HCT116 (cell line): ENCODE measurements at regions not wholly inside any gene's neighbourhood (a gene's known extent, or its start where the extent isn't known, plus 50 kb on each side); places are given as distances from the start of the nearest gene placed in this dataset.

Source experiments
- ATAC-seq: fragments of 200-7000 bp; cut with Tn5 transposase; 2 replicates; pipeline ENCODE4 v1.9.1; 2020; ENCODE audit warnings: mild to moderate bottlenecking, moderate library complexity
- BruUV-seq: library from RNA; stranded (reverse); fragments of 400-500 nt; replicated peaks from 2 replicates; lab custom pipeline; 2021; lab: Mats Ljungman, UMichigan
- CTCF ChIA-PET: fragments of 300-600 bp; sonication (Branson Sonifier 250); formaldehyde crosslinking; loops from one replicate; lab custom pipeline; 2021; ENCODE audit warnings: antibody characterized with exemption; lab: Charles Lee
- POLR2A ChIA-PET: fragments of 300-600, 350-600 bp; sonication (Branson Sonifier 250); formaldehyde crosslinking; loops from one replicate; lab custom pipeline; 2021; ENCODE audit warnings: antibody characterized with exemption; lab: Charles Lee
- RAD21 ChIA-PET, 2 experiments: fragments of 300-600 bp; sonication (Branson Sonifier 250); formaldehyde crosslinking; loops; one replicate each; lab custom pipeline; 2023; ENCODE audit warnings: low total read pairs in 2 of 2; ENCODE audit not compliant: uncharacterized antibody in 2 of 2, unreplicated experiment in 2 of 2, low non-redundant PET in 1 of 2; lab: Charles Lee
- DNase-seq: peaks from one replicate; pipeline ENCODE4 v3.0.0-alpha.2; 2010; ENCODE audit warnings: low read depth, low spot score
- H2AFZ ChIP-seq: fragments of 200-600 bp; shearing (Covaris generic), sonication (generic); 2 replicates; pipeline ENCODE4 v1.6.1; 2017; ENCODE audit warnings: low read depth, mixed run types, mixed read lengths, antibody characterized with exemption, low read length; ENCODE audit not compliant: poor library complexity, severe bottlenecking
- H3K27ac ChIP-seq: 2 replicates; pipeline ENCODE4 v1.5.1; 2012; ENCODE audit warnings: low read depth, low read length
- H3K27me3 ChIP-seq: fragments of 200-600 bp; sonication (generic); 2 replicates; pipeline ENCODE4 v1.6.1; 2016; ENCODE audit warnings: mixed run types, low read length, mixed read lengths; ENCODE audit not compliant: insufficient read depth
- H3K36me3 ChIP-seq, 2 experiments: fragments of 200-500 bp in 1 of 2; fragments of 200-600 bp in 1 of 2; sonication (Bioruptor generic) in 1 of 2; sonication (generic) in 1 of 2; 2 replicates each; pipeline versions ENCODE4 v1.5.1 to v1.6.1; 2014 to 2016; ENCODE audit warnings: low read length in 2 of 2, inconsistent platforms in 1 of 2, mixed read lengths in 1 of 2, mixed run types in 1 of 2; ENCODE audit not compliant: insufficient read depth in 2 of 2, control insufficient read depth in 1 of 2
- H3K4me1 ChIP-seq, 2 experiments: fragments of 200-600 bp in 1 of 2; sonication (generic) in 1 of 2; 2 replicates each; pipeline versions ENCODE4 v1.5.1 to v1.6.1; 2012 to 2017; ENCODE audit warnings: low read length in 2 of 2, inconsistent platforms in 1 of 2, mild to moderate bottlenecking in 1 of 2, mixed read lengths in 1 of 2, mixed run types in 1 of 2, moderate library complexity in 1 of 2; ENCODE audit not compliant: insufficient read depth in 2 of 2, control insufficient read depth in 1 of 2
- H3K4me2 ChIP-seq: fragments of 200-600 bp; sonication (generic); 2 replicates; pipeline ENCODE4 v1.6.1; 2017; ENCODE audit warnings: mixed run types, low read length, mixed read lengths
- H3K4me3 ChIP-seq, 2 experiments: fragments of 200-600 bp in 1 of 2; sonication (generic) in 1 of 2; replicated peaks in 1 of 2; 2 replicates each; pipeline ENCODE4 v1.5.1; 2011 to 2016; ENCODE audit warnings: low read length in 2 of 2, control low read depth in 1 of 2, low read depth in 1 of 2, mild to moderate bottlenecking in 1 of 2, mixed read lengths in 1 of 2, mixed run types in 1 of 2
- H3K79me2 ChIP-seq: fragments of 200-600 bp; sonication (generic); 2 replicates; pipeline ENCODE4 v1.6.1; 2017; ENCODE audit warnings: mild to moderate bottlenecking, mixed run types, low read length, moderate library complexity, mixed read lengths; ENCODE audit not compliant: insufficient read depth
- H3K9ac ChIP-seq: fragments of 200-600 bp; sonication (generic); 2 replicates; pipeline ENCODE4 v1.6.1; 2016; ENCODE audit warnings: low read length, mixed read lengths
- H3K9me2 ChIP-seq: fragments of 200-600 bp; sonication (generic), shearing (Covaris generic); 2 replicates; pipeline ENCODE4 v1.6.1; 2017; ENCODE audit warnings: mixed run types, mild to moderate bottlenecking, moderate library complexity; ENCODE audit not compliant: insufficient read depth
- H3K9me3 ChIP-seq, 2 experiments: fragments of 200-500 bp in 1 of 2; fragments of 200-600 bp in 1 of 2; sonication (Bioruptor generic) in 1 of 2; sonication (generic) in 1 of 2; 2 replicates each; pipeline ENCODE4 v1.6.1; 2014 to 2017; ENCODE audit warnings: low read length in 2 of 2, mixed read lengths in 2 of 2, inconsistent platforms in 1 of 2, low read depth in 1 of 2, mild to moderate bottlenecking in 1 of 2, mixed run types in 1 of 2, moderate library complexity in 1 of 2; ENCODE audit not compliant: control insufficient read depth in 1 of 2, insufficient read depth in 1 of 2
- H4K20me1 ChIP-seq: fragments of 200-600 bp; sonication (generic), shearing (Covaris generic); 2 replicates; pipeline ENCODE4 v1.6.1; 2017; ENCODE audit warnings: mixed run types, mild to moderate bottlenecking, moderate library complexity; ENCODE audit not compliant: insufficient read depth
- CBX3 ChIP-seq: IDR thresholded peaks from 2 replicates; pipeline ENCODE4 v1.6.1; 2012; ENCODE audit warnings: low read depth
- CEBPB ChIP-seq: IDR thresholded peaks from 2 replicates; pipeline ENCODE4 v1.6.1; 2012; ENCODE audit warnings: low read depth
- EGR1 ChIP-seq: IDR thresholded peaks from 2 replicates; pipeline ENCODE4 v1.6.1; 2012; ENCODE audit warnings: low read depth
- EZH2phosphoT487 ChIP-seq: fragments of 200-600 bp; IDR thresholded peaks from 2 replicates; pipeline ENCODE4 v1.6.1; 2018; ENCODE audit warnings: antibody characterized with exemption, borderline replicate concordance
- FOSL1 ChIP-seq: IDR thresholded peaks from 2 replicates; pipeline ENCODE4 v1.6.1; 2012; ENCODE audit warnings: low read depth
- JUND ChIP-seq: IDR thresholded peaks from 2 replicates; pipeline ENCODE4 v1.6.1; 2012
- POLR2A ChIP-seq: IDR thresholded peaks from 2 replicates; pipeline ENCODE4 v1.7.0; 2011; ENCODE audit warnings: borderline replicate concordance; ENCODE audit not compliant: insufficient read depth, insufficient read length; ENCODE audit errors: extremely low read depth
- POLR2AphosphoS5 ChIP-seq: IDR thresholded peaks from 2 replicates; pipeline ENCODE4 v1.6.1; 2011; ENCODE audit warnings: mild to moderate bottlenecking, low read depth, low read length, moderate library complexity
- SIN3A ChIP-seq: IDR thresholded peaks from 2 replicates; pipeline ENCODE4 v1.6.1; 2012; ENCODE audit warnings: low read depth
- SRF ChIP-seq: IDR thresholded peaks from 2 replicates; pipeline ENCODE4 v1.6.1; 2012; ENCODE audit warnings: low read depth
- TCF7L2 ChIP-seq: IDR thresholded peaks from 2 replicates; pipeline ENCODE4 v1.7.0; 2011; ENCODE audit warnings: borderline replicate concordance, inconsistent platforms; ENCODE audit not compliant: insufficient read depth, insufficient read length; ENCODE audit errors: extremely low read depth
- YY1 ChIP-seq: IDR thresholded peaks from 2 replicates; pipeline ENCODE4 v1.6.1; 2011; ENCODE audit warnings: low read length, low read depth, moderate library complexity, mild to moderate bottlenecking; ENCODE audit not compliant: insufficient replicate concordance; ENCODE audit errors: extremely low read depth
- ZFX ChIP-seq: fragments of 450-650 bp; IDR thresholded peaks from 2 replicates; pipeline ENCODE4 v1.6.1; 2017
- ZNF274 ChIP-seq: fragments of 200-500 bp; sonication (Bioruptor generic); IDR thresholded peaks from 2 replicates; pipeline ENCODE4 v1.6.1; 2014; ENCODE audit warnings: mild to moderate bottlenecking, low read depth, low read length, inconsistent platforms
- intact Hi-C: fragments of 100-400 bp; cut with micrococcal nuclease; formaldehyde crosslinking; loops from 2 replicates; pipeline ENCODE4 v1.10.0; 2022
- TF ChIP-seq, protein P1 (sequence below), 3 experiments: fragments of 200-600 bp in 1 of 3; sonication (generic) in 1 of 3; IDR thresholded peaks in 2 of 3; conservative IDR thresholded peaks in 1 of 3; 2 replicates each; pipeline ENCODE4 v1.5.1; 2012 to 2017; ENCODE audit warnings: low read depth in 2 of 3, low read length in 2 of 3, antibody characterized with exemption in 1 of 3, borderline replicate concordance in 1 of 3, control low read depth in 1 of 3, mild to moderate bottlenecking in 1 of 3, mixed read lengths in 1 of 3, mixed run types in 1 of 3, moderate library complexity in 1 of 3; ENCODE audit not compliant: insufficient read depth in 1 of 3
- TF ChIP-seq, protein P2 (sequence below): IDR thresholded peaks from 2 replicates; pipeline ENCODE4 v1.6.1; 2012
- TF ChIP-seq, protein P3 (sequence below): IDR thresholded peaks from 2 replicates; pipeline ENCODE4 v1.6.1; 2011; ENCODE audit warnings: mild to moderate bottlenecking, low read length, moderate library complexity; ENCODE audit not compliant: insufficient replicate concordance; ENCODE audit errors: extremely low read depth

DNA sequence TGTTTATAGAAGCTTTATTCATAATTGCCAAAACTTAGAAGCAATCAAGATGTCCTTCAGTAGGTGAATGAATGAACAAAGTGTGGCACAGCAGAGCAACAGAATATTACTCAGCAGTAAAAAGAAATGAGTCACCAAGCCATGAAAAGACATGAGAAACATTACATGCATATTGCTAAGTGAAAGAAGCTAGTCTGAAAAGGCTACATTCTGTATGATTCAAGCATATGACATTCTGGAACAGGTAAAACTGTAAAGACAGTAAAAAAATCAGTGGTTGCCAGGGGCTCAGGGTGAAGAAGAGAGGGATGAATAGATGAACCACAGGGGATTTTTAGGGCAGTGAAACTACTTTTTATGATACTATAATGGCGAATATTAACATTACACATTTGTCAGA is 80.9 kb upstream of the APBB1IP start:
- ChIA-PET RAD21 (no interaction called here), POLR2A (no interaction called here), CTCF (no interaction called here)
- H3K4me2 ChIP-seq = no peak overlapping the region
- no peak overlapping the region for H2AFZ ChIP-seq
- BruUV-seq = no TSS peak
- no peak for TF ChIP-seq TCF7L2
- no peak for TF ChIP-seq CBX3
- no peak for TF ChIP-seq EZH2phosphoT487
- TF ChIP-seq POLR2AphosphoS5 = no peak
- no peak for TF ChIP-seq EGR1
- TF ChIP-seq ZFX = no peak
- TF ChIP-seq ZNF274 = no peak
- TF ChIP-seq, protein P1, sequence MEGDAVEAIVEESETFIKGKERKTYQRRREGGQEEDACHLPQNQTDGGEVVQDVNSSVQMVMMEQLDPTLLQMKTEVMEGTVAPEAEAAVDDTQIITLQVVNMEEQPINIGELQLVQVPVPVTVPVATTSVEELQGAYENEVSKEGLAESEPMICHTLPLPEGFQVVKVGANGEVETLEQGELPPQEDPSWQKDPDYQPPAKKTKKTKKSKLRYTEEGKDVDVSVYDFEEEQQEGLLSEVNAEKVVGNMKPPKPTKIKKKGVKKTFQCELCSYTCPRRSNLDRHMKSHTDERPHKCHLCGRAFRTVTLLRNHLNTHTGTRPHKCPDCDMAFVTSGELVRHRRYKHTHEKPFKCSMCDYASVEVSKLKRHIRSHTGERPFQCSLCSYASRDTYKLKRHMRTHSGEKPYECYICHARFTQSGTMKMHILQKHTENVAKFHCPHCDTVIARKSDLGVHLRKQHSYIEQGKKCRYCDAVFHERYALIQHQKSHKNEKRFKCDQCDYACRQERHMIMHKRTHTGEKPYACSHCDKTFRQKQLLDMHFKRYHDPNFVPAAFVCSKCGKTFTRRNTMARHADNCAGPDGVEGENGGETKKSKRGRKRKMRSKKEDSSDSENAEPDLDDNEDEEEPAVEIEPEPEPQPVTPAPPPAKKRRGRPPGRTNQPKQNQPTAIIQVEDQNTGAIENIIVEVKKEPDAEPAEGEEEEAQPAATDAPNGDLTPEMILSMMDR (IDR thresholded peaks at IDR 0.05 in 2 of 3, conservative IDR thresholded peaks at IDR 0.05 in 1 of 3; ENCODE audit: borderline replicate concordance in 1 of 3, insufficient read depth in 1 of 3, low read depth in 2 of 3, low read length in 2 of 3) = no peak
- no peak for TF ChIP-seq SRF
- no peak overlapping the region for H3K27ac ChIP-seq
- no peaks in the 10 kb centered on the region for H3K79me2 ChIP-seq
- H3K9me3 ChIP-seq = no peaks in the 10 kb centered on the region
- no peaks in the 10 kb centered on the region for H4K20me1 ChIP-seq
- intact Hi-C loops = no loop called here
- no peak for ATAC-seq
- no peaks in the 10 kb centered on the region for H3K36me3 ChIP-seq
- H3K4me3 ChIP-seq = no peak overlapping the region
- H3K9me2 ChIP-seq = no peaks in the 10 kb centered on the region
- no peak for DNase-seq
- peaks cover 60% of the 10 kb centered on the region for H3K27me3 ChIP-seq
- no peaks in the 10 kb centered on the region for H3K4me1 ChIP-seq
- H3K9ac ChIP-seq = no peak overlapping the region

DNA sequence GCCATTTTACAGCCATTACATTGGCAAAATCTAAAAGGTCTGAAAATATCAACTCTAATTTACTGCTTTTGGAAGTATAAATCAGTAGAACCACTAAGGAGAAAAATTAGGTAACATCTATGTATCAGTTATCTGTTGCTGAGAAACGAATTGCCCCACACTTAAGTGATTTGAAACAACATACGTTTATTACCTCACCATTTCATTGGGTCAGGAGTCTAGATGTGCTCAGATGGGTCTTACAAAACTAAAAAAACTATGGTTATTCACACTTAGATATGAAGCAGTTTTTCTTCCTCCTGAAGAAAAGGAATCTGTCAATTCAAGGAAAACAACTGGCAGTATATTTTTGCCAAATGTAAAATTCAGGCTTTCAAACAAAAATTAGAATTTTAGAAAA is 80.1 kb upstream of the APBB1IP start:
- ChIA-PET RAD21 (no interaction called here), CTCF (no interaction called here), POLR2A (no interaction called here)
- Histone ChIP-seq H3K4me2 (no peak overlapping the region), H3K36me3 (no peaks in the 10 kb centered on the region), H3K79me2 (no peaks in the 10 kb centered on the region), H3K27ac (no peak overlapping the region), H3K4me3 (no peak overlapping the region), H2AFZ (no peak overlapping the region), H4K20me1 (no peaks in the 10 kb centered on the region), H3K9me2 (no peaks in the 10 kb centered on the region), H3K27me3 (peaks cover 58% of the 10 kb centered on the region), H3K9ac (no peak overlapping the region), H3K9me3 (no peaks in the 10 kb centered on the region), H3K4me1 (no peaks in the 10 kb centered on the region)
- DNase-seq (no peak), ATAC-seq (no peak)
- intact Hi-C loops = no loop called here
- BruUV-seq = no TSS peak
- TF ChIP-seq JUND = no peak
- TF ChIP-seq CEBPB = no peak
- TF ChIP-seq POLR2A = no peak
- no peak for TF ChIP-seq SIN3A
- TF ChIP-seq, protein P2, sequence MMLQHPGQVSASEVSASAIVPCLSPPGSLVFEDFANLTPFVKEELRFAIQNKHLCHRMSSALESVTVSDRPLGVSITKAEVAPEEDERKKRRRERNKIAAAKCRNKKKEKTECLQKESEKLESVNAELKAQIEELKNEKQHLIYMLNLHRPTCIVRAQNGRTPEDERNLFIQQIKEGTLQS = no peak
- no peak for TF ChIP-seq ZNF274
- no peak for TF ChIP-seq EZH2phosphoT487
- no peak for TF ChIP-seq EGR1
- TF ChIP-seq YY1 = no peak
- TF ChIP-seq FOSL1 = no peak
- TF ChIP-seq ZFX = no peak
- TF ChIP-seq TCF7L2 = no peak
- TF ChIP-seq, protein P3, sequence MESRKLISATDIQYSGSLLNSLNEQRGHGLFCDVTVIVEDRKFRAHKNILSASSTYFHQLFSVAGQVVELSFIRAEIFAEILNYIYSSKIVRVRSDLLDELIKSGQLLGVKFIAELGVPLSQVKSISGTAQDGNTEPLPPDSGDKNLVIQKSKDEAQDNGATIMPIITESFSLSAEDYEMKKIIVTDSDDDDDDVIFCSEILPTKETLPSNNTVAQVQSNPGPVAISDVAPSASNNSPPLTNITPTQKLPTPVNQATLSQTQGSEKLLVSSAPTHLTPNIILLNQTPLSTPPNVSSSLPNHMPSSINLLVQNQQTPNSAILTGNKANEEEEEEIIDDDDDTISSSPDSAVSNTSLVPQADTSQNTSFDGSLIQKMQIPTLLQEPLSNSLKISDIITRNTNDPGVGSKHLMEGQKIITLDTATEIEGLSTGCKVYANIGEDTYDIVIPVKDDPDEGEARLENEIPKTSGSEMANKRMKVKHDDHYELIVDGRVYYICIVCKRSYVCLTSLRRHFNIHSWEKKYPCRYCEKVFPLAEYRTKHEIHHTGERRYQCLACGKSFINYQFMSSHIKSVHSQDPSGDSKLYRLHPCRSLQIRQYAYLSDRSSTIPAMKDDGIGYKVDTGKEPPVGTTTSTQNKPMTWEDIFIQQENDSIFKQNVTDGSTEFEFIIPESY = no peak
